ENCODE measurements at regions not wholly inside any gene's neighbourhood (a gene's known extent, or its start where the extent isn't known, plus 50 kb on each side); places are given as distances from the start of the nearest gene placed in this dataset.

GRCh38 chr21:29406385-29406784 lies 107.7 kb downstream of the BACH1 start:
- Histone ChIP-seq H3K79me1 (ENCODE audit: low read depth in 1 of 2, low read length in 2 of 2) (0 out of 4 replicates have a peak, but pooled peaks cover 0 to 7% of the 10 kb centered on the region in 2 experiments), H4K91ac (ENCODE audit: insufficient read depth, low read depth, low read length) (no peak overlapping the region), H3K4me2 (ENCODE audit: low read depth, low read length) (no peak overlapping the region), H3K27me3 (ENCODE audit: control insufficient read depth, insufficient read depth, low read length) (no peaks in the 10 kb centered on the region), H2AK9ac (replicated peaks; ENCODE audit: low read depth, low read length, poor library complexity) (no peak overlapping the region), H2BK120ac (ENCODE audit: low read depth, low read length) (no peak overlapping the region), H4K8ac (ENCODE audit: low read depth in 2 of 2, low read length in 2 of 2) (no peak overlapping the region), H2AK5ac (ENCODE audit: low read depth, low read length) (no peak overlapping the region), H4K20me1 (ENCODE audit: insufficient read depth, low read length) (no peaks in the 10 kb centered on the region), H3K56ac (ENCODE audit: extremely low read depth, insufficient read depth, low read length) (no peak overlapping the region), H3K9me1 (ENCODE audit: insufficient read depth, low read length) (no peaks in the 10 kb centered on the region), H3K27ac (ENCODE audit: insufficient read depth, low read length) (no peak overlapping the region), H3K4me1 (ENCODE audit: control insufficient read depth, insufficient read depth, low read length) (no peaks in the 10 kb centered on the region), H3K23ac (ENCODE audit: low read depth, low read length) (no peak overlapping the region), H3K18ac (ENCODE audit: low read depth, low read length) (no peak overlapping the region), H4K5ac (ENCODE audit: low read depth, low read length) (no peak overlapping the region), H3K36me3 (ENCODE audit: control insufficient read depth, insufficient read depth, low read length) (no peaks in the 10 kb centered on the region), H3K9ac (ENCODE audit: low read depth, low read length) (no peak overlapping the region), H3K4ac (ENCODE audit: low read depth, low read length) (no peak overlapping the region), H3K9me3 (ENCODE audit: control insufficient read depth, insufficient read depth, low read length) (no peaks in the 10 kb centered on the region), H3K14ac (replicated peaks; ENCODE audit: low read depth, low read length) (no peak overlapping the region), H2BK20ac (ENCODE audit: low read depth, low read length) (no peak overlapping the region), H3K4me3 (ENCODE audit: insufficient read depth, low read depth, low read length) (no peak overlapping the region), H2BK5ac (ENCODE audit: low read depth, low read length, poor library complexity, severe bottlenecking) (no peak overlapping the region), H2AFZ (replicated peaks; ENCODE audit: low read length, poor library complexity) (no peak overlapping the region), H2BK15ac (ENCODE audit: low read depth, low read length) (no peak overlapping the region)
- POLR2A ChIA-PET (ENCODE audit: unreplicated experiment) = no interaction called here
- no peak for TF ChIP-seq RAD21 (IDR thresholded peaks at IDR 0.05; ENCODE audit: low read length)
- no peak for TF ChIP-seq CHD1 (IDR thresholded peaks at IDR 0.05; ENCODE audit: low read depth, low read length)
- TF ChIP-seq RFX5 (IDR thresholded peaks at IDR 0.05; ENCODE audit: low read depth, low read length) = no peak
- TF ChIP-seq CEBPB (IDR thresholded peaks at IDR 0.05; ENCODE audit: low read depth, low read length) = no peak
- TF ChIP-seq NFE2L2 (IDR thresholded peaks at IDR 0.05; ENCODE audit: low read depth, low read length) = no peak
- TF ChIP-seq SMC3 (IDR thresholded peaks at IDR 0.05; ENCODE audit: low read depth, low read length) = no peak
- no peak for TF ChIP-seq ELK1 (IDR thresholded peaks at IDR 0.05; ENCODE audit: borderline replicate concordance, low read depth, low read length)
- TF ChIP-seq RCOR1 (IDR thresholded peaks at IDR 0.05; ENCODE audit: insufficient replicate concordance, low read length) = no peak
- TF ChIP-seq, protein P1, sequence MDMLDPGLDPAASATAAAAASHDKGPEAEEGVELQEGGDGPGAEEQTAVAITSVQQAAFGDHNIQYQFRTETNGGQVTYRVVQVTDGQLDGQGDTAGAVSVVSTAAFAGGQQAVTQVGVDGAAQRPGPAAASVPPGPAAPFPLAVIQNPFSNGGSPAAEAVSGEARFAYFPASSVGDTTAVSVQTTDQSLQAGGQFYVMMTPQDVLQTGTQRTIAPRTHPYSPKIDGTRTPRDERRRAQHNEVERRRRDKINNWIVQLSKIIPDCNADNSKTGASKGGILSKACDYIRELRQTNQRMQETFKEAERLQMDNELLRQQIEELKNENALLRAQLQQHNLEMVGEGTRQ (IDR thresholded peaks at IDR 0.05; ENCODE audit: low read depth, low read length) = no peak
- no peak for TF ChIP-seq CTCF (conservative IDR thresholded peaks at IDR 0.05; ENCODE audit: low read depth, low read length)
- no peak for TF ChIP-seq FOS (IDR thresholded peaks at IDR 0.05; ENCODE audit: low read depth, low read length)
- no peak for TF ChIP-seq MXI1 (IDR thresholded peaks at IDR 0.05; ENCODE audit: borderline replicate concordance, low read depth, low read length)
- no peak for TF ChIP-seq BHLHE40 (IDR thresholded peaks at IDR 0.05; ENCODE audit: low read depth, low read length)
- TF ChIP-seq MAZ (IDR thresholded peaks at IDR 0.05; ENCODE audit: borderline replicate concordance, low read depth, low read length) = no peak
- TF ChIP-seq POLR2A (IDR thresholded peaks at IDR 0.05; ENCODE audit: low read depth, low read length) = no peak
- no peak for TF ChIP-seq MAFK (IDR thresholded peaks at IDR 0.05; ENCODE audit: low read depth, low read length)
- in situ Hi-C loops (cut with MboI; ENCODE audit: low sequenced_read_pairs) (no loop called here), intact Hi-C loops (cut with micrococcal nuclease) (no loop called here), dilution Hi-C loops (cut with HindIII; ENCODE audit: low sequenced_read_pairs, unreplicated experiment) (no loop called here)
- no peak for ATAC-seq (ENCODE audit: low read depth)
- DNase-seq = no peak
- CTCF ChIA-PET = no interaction called here
- BruUV-seq (replicated peaks) = no TSS peak
